ENCODE measurements at regions not wholly inside any gene's neighbourhood (a gene's known extent, or its start where the extent isn't known, plus 50 kb on each side); places are given as distances from the start of the nearest gene placed in this dataset.

DNA sequence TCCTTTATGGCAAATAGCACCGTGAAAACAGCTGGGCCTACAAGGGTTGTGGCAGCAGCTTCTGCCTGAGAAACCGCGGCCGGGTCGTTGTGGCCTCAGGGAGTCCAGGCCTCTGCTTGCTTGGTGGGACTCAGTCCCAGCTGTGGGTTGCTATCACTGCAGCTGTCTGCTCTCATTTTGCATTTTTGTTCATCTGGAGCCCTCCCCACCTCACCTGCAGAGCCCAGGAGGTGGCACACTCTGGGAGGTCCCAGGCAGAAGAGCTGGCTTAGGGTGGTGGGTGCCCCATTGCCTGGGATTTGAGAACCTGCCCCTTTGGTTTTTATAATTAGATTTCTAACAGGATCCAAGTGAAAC lies 138.4 kb downstream of the GADD45G start:
- TF ChIP-seq, protein P1, sequence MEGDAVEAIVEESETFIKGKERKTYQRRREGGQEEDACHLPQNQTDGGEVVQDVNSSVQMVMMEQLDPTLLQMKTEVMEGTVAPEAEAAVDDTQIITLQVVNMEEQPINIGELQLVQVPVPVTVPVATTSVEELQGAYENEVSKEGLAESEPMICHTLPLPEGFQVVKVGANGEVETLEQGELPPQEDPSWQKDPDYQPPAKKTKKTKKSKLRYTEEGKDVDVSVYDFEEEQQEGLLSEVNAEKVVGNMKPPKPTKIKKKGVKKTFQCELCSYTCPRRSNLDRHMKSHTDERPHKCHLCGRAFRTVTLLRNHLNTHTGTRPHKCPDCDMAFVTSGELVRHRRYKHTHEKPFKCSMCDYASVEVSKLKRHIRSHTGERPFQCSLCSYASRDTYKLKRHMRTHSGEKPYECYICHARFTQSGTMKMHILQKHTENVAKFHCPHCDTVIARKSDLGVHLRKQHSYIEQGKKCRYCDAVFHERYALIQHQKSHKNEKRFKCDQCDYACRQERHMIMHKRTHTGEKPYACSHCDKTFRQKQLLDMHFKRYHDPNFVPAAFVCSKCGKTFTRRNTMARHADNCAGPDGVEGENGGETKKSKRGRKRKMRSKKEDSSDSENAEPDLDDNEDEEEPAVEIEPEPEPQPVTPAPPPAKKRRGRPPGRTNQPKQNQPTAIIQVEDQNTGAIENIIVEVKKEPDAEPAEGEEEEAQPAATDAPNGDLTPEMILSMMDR (IDR thresholded peaks at IDR 0.05): no peak
- TF ChIP-seq POLR2A (IDR thresholded peaks at IDR 0.05): no peak
- Histone ChIP-seq H3K27ac (no peak overlapping the region), H3K36me3 (ENCODE audit: low read depth, missing control alignments) (no peaks in the 10 kb centered on the region), H3K9me3 (no peaks in the 10 kb centered on the region), H3K27me3 (no peaks in the 10 kb centered on the region), H3K4me1 (peaks cover 7% of the 10 kb centered on the region), H3K4me3 (no peak overlapping the region)
- 85 to 93% methylated on average over 5 of the region's 5 CpGs for WGBS, 2 donors
- intact Hi-C loops (cut with DNase I; ENCODE audit: low total_unique reads): no loop called here
- no peak for DNase-seq

DNA sequence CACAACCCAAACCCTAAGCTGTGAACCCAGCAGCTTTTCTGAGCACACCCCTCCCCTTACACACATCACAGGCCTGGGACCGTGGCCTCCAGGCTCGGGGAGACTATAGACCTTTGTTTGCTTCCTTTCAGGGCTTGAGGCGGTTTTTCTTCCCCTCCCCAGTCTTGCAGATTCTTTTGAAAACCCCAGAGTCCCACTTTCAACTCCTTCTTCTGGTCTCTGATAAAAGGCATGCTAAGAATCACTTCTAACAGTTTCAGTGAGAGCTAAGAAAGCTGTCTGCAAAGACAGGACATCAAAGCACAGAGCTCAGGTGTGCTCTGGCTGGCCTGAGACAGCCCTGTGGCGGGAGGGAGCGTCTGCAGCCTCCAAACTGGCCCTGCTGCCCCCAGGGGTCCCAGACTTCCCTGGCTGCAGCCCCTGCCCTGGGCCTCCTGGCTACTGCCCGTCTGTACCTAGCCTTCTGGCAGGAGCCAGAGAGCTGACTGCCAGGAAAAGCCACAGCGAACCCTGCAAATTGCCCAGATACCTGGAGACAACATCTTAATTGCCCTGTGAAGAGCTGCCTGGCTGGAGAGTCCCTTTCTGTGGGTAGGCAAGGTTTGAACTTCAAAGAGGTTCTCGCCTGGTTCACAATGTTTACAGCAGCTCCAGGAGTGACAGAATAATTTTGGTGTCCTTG lies 138.9 kb downstream of the GADD45G start:
- H3K4me3 ChIP-seq: no peak overlapping the region
- H3K27me3 ChIP-seq: no peaks in the 10 kb centered on the region
- intact Hi-C loops (cut with DNase I; ENCODE audit: low total_unique reads): no loop called here
- no peaks in the 10 kb centered on the region for H3K9me3 ChIP-seq
- H3K27ac ChIP-seq: no peak overlapping the region
- TF ChIP-seq, protein P1 (IDR thresholded peaks at IDR 0.05): no peak
- TF ChIP-seq POLR2A (IDR thresholded peaks at IDR 0.05): no peak
- H3K4me1 ChIP-seq: peaks cover 7% of the 10 kb centered on the region
- H3K36me3 ChIP-seq (ENCODE audit: low read depth, missing control alignments): no peaks in the 10 kb centered on the region
- 83 to 86% methylated on average over 7 to 8 of the region's 8 CpGs for WGBS, 2 donors
- no peak for DNase-seq

DNA sequence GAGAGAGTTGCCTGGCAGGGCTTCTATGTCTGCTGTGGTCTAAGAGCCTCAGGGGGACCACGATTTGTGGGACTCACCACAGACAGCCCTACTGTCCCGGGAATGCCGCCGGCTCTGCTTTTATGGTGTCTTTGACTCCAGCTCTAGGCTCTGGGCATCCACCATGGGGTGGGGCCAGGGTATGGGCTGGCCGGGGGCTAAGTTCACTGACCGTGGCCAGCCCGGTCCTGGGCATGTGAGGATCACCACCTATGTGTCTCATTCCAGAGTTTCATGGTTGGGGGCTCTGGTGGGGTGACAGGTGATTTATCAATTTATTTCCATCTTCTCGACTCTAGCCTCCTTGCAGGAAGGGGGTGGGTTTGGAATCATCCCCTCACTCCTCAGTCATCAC lies 139.4 kb downstream of the GADD45G start:
- TF ChIP-seq, protein P1 (IDR thresholded peaks at IDR 0.05): no peak
- TF ChIP-seq POLR2A (IDR thresholded peaks at IDR 0.05): no peak
- H3K36me3 ChIP-seq (ENCODE audit: low read depth, missing control alignments): no peaks in the 10 kb centered on the region
- no peaks in the 10 kb centered on the region for H3K27me3 ChIP-seq
- 87 to 92% methylated on average over 4 to 6 of the region's 8 CpGs for WGBS, 2 donors
- no peak overlapping the region for H3K4me3 ChIP-seq
- intact Hi-C loops (cut with DNase I; ENCODE audit: low total_unique reads): no loop called here
- no peaks in the 10 kb centered on the region for H3K9me3 ChIP-seq
- H3K4me1 ChIP-seq: peaks cover 7% of the 10 kb centered on the region
- no peak overlapping the region for H3K27ac ChIP-seq
- DNase-seq: no peak

DNA sequence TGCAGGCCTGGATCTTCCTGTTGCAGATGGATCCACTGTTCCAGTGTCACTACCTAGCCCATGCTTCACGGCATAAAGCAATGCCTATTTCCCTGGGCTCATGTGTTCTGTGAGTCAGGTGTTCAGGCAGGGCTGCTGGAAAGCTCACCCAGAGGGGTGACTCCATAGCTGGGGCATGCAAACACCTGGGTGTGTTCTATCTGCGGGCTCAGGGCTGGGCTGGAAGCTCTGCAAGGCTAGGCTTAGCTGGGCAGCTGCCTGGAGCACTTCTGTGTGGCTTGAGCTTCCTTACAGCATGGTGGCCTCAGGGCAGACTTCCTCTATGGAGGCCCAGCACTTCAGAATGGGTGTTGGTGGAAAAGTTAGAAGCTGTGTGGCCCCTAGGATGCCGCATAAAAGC lies 139.9 kb downstream of the GADD45G start:
- Histone ChIP-seq H3K36me3 (ENCODE audit: low read depth, missing control alignments) (no peaks in the 10 kb centered on the region), H3K27me3 (no peaks in the 10 kb centered on the region), H3K27ac (no peak overlapping the region), H3K4me3 (no peak overlapping the region), H3K4me1 (peaks cover 8% of the 10 kb centered on the region), H3K9me3 (no peaks in the 10 kb centered on the region)
- 97 to 100% methylated on average over 1 to 3 of the region's 3 CpGs for WGBS, 2 donors
- TF ChIP-seq, protein P1 (IDR thresholded peaks at IDR 0.05): no peak
- TF ChIP-seq POLR2A (IDR thresholded peaks at IDR 0.05): no peak
- no peak for DNase-seq
- intact Hi-C loops (cut with DNase I; ENCODE audit: low total_unique reads): no loop called here

Data from testis (tissue), 2 donors.